Fibroblast of pulmonary artery (primary cell): ENCODE measurements at regions not wholly inside any gene's neighbourhood (a gene's known extent, or its start where the extent isn't known, plus 50 kb on each side); places are given as distances from the start of the nearest gene placed in this dataset.
A peak's percentile ranks its signal among the peaks of the same experiment; 100 is the strongest.

Experiments
- DNase-seq: peaks from one replicate; pipeline ENCODE4 v3.0.0-alpha.2; 2010; ENCODE audit warnings: low read depth
- H3K4me3 ChIP-seq: replicated peaks from 2 replicates; pipeline ENCODE4 v1.5.1; 2011; ENCODE audit warnings: low read depth, mild to moderate bottlenecking, control low read depth, low read length, moderate library complexity
- TF ChIP-seq, protein P1 (sequence below): IDR thresholded peaks from 2 replicates; pipeline ENCODE4 v1.5.1; 2011; ENCODE audit warnings: mild to moderate bottlenecking, control low read depth, low read length, inconsistent platforms; ENCODE audit errors: missing control alignments

DNA sequence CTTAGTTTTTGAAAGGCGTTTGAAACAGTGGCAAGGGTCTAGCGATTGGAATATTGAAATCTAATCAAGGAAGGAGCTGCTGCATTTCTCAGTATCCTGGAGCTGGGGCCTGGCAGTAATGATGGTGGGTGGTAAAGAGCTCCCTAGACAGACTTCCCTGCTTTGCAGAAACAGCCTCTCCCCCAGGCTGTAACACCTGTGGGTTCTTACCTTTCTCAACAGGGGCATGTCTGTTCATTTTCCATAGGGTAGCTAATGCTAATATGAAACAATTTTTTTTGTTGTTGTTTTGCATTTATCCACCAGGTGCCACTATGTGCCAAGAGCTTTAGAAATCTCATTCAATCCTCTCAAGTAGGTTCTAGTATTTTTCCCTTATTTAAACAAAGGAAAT is 345.5 kb downstream of the REEP3 start:
- DNase-seq: peak; percentile 36
- TF ChIP-seq, protein P1, sequence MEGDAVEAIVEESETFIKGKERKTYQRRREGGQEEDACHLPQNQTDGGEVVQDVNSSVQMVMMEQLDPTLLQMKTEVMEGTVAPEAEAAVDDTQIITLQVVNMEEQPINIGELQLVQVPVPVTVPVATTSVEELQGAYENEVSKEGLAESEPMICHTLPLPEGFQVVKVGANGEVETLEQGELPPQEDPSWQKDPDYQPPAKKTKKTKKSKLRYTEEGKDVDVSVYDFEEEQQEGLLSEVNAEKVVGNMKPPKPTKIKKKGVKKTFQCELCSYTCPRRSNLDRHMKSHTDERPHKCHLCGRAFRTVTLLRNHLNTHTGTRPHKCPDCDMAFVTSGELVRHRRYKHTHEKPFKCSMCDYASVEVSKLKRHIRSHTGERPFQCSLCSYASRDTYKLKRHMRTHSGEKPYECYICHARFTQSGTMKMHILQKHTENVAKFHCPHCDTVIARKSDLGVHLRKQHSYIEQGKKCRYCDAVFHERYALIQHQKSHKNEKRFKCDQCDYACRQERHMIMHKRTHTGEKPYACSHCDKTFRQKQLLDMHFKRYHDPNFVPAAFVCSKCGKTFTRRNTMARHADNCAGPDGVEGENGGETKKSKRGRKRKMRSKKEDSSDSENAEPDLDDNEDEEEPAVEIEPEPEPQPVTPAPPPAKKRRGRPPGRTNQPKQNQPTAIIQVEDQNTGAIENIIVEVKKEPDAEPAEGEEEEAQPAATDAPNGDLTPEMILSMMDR: peak; percentile 40
- no peak overlapping the region for H3K4me3 ChIP-seq

DNA sequence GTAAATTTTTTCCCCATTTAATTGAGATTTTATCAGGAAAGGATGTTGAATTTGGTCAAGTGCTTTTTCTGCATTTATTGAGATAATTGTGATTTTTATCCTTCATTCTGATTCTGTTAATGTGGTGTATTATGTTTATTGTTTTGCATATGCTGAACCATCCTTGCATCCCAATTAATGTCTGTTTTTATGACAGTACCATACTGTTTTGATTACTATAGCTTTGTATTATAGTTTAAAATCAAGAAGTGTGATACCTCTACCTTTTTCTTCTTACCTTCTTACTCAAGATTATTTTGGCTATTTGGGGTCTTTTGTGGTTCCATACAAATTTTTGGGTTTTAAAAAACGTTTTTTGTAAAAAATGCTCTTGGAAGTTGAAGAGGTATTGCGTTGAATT is 357.2 kb downstream of the REEP3 start:
- no peak overlapping the region for H3K4me3 ChIP-seq
- TF ChIP-seq, protein P1: no peak
- DNase-seq: no peak

DNA sequence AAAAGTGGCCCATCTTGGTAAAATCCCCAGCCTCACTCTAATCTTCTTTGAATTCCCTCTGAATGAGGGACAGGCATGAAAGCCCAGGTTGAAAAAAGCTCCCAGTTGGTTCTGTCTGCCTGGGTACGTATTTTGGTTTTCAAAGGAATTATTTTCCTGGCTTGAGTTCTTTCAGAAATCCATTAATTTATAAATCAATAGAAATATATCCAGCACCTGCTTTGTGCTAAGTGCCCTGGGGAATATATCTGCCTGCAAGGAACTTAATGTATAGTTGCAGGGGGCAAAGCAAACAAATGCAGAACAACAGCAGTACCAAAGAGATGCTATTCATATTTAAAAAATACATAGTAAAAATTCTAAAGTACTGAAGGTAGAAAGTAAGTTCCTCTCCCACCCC is 362.7 kb downstream of the REEP3 start:
- no peak for DNase-seq
- no peak overlapping the region for H3K4me3 ChIP-seq
- TF ChIP-seq, protein P1: no peak

DNA sequence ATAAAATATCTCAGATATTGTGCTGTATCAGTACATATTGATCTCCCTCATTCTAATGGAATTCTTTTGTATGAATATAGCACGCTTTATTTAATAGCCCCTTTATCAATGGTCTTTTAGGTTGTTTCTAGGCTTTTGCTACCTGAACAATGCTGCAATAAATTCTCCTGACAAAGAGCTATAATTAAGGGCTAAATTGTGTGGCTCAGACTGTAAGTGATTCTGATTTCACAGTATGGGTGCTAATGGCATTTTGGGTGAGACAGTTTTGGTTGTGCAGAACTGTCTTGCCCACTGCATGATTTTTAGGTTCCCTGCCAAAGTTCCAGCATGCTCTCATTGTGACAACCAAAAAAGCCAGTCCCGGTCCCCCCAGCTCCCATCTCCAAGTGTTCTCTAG is 363.2 kb downstream of the REEP3 start:
- TF ChIP-seq, protein P1: no peak
- no peak for DNase-seq
- H3K4me3 ChIP-seq: no peak overlapping the region

DNA sequence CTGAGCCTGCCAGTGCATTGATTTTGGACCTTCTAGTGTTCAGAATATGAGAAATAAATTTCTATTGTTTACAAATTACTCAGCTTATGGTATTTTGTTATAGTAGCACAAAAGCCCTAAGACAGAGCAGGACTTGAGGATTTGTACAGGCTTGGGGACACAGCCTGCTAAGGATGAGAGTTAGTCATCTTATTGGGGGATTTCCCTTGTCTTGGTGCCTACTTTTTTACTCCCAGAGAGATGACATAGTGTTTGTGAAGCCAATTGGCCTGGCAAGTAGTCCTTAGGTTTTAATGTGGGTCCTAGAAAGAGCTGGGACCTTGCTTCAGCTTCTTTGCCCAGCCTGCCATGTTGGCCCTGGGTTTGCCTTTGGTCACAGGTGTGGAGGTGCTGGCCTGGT is 364.0 kb downstream of the REEP3 start:
- H3K4me3 ChIP-seq: no peak overlapping the region
- TF ChIP-seq, protein P1: no peak
- DNase-seq: no peak

DNA sequence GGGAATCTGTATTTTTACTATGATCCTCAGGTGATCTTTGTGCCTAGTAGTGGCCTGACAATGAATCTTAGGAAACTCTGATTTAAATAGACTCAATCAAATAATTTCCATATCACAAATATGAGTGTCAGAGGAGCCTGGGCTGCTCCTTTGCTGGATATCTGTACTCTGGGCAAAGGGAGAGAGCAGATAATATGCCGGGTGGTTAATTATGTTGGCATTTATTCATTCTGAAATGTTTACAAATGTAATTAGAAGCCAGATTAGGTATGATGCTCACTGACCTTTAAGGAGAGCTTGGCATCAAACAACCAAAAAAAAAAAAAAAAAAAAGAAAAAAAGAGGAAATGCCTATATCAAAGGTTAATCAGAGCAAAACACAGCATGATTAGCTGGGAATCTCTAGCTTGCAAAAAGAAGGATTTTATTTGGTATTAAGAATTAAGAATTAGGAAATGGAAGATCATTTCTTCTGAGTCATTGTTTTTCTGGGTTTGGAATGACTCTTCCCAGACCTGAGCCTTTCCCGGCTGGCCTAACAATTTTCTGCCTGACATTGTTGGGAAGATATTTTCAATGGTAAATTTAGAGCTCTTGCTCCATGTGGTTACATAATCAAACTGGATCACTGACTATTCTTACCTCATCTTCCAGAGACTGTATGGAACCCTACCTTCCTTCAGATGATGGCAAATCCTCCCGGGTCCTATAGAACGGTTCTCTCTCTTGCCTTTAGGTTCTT is 365.3 kb downstream of the REEP3 start:
- no peak for DNase-seq
- TF ChIP-seq, protein P1: no peak
- no peak overlapping the region for H3K4me3 ChIP-seq

DNA sequence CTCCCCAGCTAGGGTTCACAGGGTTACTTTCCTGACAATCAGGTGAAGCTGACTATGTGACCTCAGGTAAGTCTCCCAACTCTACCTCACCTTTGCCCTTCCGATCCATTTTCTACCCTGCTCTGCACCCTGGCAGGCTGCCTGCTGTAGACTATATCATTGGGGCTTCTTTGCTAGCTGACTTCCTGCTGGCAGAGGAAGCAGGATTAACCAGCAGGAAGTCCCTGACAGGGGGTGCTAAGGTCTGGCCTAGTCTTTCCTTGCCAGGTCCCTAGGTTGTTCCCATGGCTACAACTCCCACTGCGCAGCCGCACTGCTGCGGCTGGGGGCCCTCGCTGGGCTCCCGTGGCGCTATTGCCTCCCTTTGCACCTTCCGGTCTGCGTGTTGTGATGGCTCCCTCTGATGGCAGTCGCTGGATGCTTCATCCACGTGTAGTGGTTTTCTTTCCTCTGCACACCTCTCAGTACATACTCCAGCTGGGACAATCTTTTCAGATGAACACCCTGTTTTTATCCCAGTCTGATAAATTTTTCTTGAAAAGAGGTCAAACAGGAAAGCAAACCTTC is 365.9 kb downstream of the REEP3 start:
- TF ChIP-seq, protein P1: peak; percentile 14
- no peak for DNase-seq
- H3K4me3 ChIP-seq: no peak overlapping the region
